ENCODE measurements at regions not wholly inside any gene's neighbourhood (a gene's known extent, or its start where the extent isn't known, plus 50 kb on each side); places are given as distances from the start of the nearest gene placed in this dataset.

- TF ChIP-seq USF2 (IDR thresholded peaks at IDR 0.05; ENCODE audit: low read depth, low read length) (no peak), CTCF (conservative IDR thresholded peaks at IDR 0.05; ENCODE audit: low read depth, low read length) (no peak), POLR2A (IDR thresholded peaks at IDR 0.05; ENCODE audit: low read depth, low read length) (no peak), CEBPB (IDR thresholded peaks at IDR 0.05; ENCODE audit: low read depth, low read length) (no peak), MXI1 (IDR thresholded peaks at IDR 0.05; ENCODE audit: borderline replicate concordance, low read depth, low read length) (no peak), RCOR1 (IDR thresholded peaks at IDR 0.05; ENCODE audit: insufficient replicate concordance, low read length) (no peak), RAD21 (IDR thresholded peaks at IDR 0.05; ENCODE audit: low read length) (no peak), RFX5 (IDR thresholded peaks at IDR 0.05; ENCODE audit: low read depth, low read length) (no peak)
These were observed 111.0 kb downstream of the TFAP2A start for GRCh38 chr6:10303608-10304506.
